HG03460 (cell line): ENCODE measurements at regions not wholly inside any gene's neighbourhood (a gene's known extent, or its start where the extent isn't known, plus 50 kb on each side); places are given as distances from the start of the nearest gene placed in this dataset.

Experiments
- ATAC-seq: cut with Tn5 transposase; IDR thresholded peaks from one replicate; pipeline ENCODE4 v1.9.1; 2021; ENCODE audit not compliant: unreplicated experiment

DNA sequence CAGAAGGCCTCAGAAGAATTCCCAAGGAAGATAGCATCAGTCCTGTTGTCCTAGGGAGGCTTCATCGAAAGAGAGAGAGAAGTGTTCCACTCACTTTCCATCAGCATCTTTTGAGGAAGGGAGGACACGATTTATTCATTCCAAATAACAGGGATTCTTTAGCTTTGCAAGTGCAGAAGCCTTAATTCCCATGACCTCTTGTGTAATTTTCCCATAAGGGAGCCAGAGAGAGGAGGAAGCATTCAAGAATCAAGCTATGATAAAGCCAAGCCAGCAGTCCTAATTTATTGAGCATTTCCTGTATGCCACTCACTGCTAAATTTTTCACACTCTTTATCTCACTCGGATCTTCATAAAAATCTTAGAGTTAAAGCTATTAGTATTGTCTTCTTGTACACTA, 169.7 kb upstream of the MITF start:
- ATAC-seq: no peak

DNA sequence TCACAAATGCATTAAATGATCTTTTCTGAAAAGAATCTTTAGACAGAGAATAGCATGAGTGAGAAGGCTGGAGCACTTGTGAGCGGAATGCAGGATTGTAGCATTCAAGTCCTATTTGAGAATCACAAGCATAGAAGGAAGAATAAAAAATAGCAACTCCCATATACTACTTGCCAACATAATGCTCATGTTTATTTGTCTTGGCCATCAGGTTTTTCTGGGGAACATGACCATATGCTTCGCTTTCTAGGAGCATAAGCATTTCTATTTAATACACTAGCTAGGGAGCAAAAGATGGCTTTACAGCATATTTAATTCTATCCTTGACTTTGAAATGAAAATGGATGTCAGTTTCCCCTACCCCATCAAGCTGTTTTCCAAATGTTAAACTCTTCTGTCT, 170.3 kb upstream of the MITF start:
- no peak for ATAC-seq

DNA sequence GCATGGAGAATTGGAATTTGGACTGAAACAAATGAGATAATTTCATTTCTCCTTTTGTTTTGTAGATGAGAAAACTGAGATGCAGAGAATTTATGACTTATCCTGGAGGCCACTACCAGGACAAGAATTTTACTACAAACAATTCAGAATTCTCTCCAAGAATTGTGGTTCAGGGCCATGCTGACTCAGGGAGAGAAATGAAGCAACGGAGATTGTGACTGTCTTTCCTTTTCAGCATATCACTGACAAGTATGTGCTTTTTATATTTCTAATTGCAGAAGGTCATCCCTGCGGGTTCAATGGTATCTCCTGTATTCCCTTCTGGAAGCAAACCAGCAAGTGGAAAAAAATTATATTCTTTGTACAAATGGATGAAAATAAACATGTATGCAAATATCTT, 170.8 kb upstream of the MITF start:
- ATAC-seq: no peak

DNA sequence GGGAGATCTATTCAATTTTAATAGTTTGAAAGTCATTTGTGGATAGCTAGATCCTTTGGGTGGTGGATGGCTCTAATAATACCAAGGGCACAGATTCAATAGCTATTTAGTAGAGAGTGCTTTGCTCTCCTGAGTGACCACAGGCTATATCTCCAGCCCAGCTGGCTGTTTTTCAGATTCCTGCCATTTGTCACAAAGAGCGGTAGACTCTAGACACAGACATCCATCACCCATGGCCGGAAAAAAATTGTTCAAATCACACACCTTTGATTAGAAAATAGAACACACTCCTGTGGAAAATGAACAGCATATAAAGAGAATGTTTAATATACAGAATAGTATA, 171.6 kb upstream of the MITF start:
- no peak for ATAC-seq

DNA sequence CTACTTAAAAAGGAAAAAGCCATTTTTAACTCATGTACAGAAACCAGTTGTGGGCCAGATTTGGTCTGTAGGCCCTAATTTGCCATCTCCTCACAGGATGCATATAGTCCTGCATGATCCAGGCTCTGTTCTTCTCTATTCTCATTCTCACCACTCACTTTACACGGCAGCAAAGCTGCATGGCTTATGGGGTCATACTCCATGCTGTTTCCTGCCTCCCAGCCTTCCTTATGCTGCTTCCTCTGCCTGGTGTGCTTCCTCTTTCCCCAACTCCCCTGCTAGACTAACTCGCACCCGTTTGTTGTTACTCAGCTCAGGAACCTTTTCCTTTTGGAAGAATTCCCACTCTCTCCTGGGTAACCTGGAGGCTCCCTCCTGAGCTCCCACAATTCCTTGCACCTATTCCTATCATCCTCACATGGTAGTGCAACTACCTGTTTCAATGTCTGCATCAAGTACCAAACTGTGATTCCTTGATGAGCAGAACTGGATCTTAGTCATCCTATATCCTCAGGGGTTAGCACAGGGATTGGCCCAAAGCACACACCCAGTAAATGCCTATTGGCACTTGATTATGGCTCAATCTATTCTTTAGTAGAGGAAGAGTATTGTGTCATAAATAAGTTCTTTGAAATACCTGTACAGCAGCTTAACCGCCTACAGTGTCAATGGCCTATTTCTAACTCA, 172.1 kb upstream of the MITF start:
- no peak for ATAC-seq

DNA sequence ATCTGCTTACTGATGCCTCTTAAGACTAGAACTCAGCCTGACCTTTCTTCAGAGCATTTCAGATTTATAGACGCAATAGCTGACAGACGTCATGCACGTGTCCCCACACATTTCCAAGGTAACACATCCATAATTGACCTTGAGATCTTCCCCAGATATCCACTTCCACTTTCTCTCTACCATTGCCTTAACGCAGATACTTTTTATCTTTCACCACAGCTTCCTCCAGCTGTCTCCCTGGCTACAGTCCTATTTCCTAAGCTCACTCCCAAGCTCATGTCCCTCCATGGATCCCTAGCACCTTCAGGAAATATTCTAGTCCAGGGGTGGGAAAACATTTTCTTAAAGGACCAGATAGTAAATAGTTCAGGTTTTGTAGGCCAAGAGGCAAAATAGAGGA, 173.0 kb upstream of the MITF start:
- no peak for ATAC-seq

DNA sequence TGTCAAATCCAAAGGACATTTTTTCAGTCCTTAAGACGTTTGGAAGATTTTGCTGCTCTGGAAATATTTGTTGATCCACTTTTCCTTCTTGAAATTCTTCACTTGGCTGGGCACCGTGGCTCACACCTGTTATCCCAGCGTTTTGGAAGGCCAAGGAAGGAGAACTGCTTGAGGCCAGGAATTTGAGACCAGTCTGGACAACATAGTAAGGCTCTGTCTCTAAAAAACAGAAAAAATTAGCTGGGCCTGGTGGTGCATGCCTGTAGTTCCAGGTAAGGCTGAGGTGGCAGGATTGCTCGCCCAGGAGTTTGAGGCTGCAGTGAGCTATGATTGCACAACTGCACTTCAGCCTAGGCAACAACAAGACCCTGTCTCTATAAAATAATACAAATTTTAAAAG, 173.9 kb upstream of the MITF start:
- no peak for ATAC-seq

DNA sequence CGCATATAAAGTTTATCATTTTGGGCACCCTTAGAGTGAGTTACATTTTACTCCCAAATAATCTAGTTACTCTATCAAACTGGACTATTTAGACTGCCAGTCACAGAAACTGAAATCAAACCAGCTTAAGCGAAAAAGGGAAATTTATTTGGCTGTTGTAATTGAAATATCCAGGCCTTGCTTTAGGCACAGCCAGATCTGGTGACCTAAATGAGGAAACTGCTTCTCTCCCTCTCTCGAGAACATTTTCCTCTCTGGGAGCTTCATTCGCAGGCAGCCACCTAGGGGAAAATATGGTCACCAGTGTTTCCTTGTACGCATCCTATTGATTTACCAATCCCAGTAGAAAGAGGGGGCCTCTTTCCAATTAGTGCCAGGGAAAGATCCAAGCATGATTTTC, 175.3 kb upstream of the MITF start:
- no peak for ATAC-seq

DNA sequence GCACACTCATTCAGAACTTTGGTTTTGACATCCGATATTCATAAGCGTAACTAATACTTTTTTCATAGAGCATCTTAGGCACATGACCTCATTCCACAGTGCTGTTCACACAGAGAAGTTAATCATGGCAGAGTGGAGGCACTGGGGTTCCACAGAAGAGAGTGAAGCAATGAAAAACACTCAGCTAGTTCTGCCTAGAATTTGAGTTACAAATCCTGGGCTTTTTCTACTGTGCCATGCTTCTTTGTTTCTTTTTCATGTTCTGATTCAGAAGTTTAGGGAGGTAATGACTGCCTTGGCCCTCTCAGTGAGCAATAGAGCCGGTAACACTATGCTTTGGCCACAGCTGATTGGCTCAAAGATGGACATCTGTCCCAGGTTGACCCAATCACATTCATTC, 176.1 kb upstream of the MITF start:
- no peak for ATAC-seq

DNA sequence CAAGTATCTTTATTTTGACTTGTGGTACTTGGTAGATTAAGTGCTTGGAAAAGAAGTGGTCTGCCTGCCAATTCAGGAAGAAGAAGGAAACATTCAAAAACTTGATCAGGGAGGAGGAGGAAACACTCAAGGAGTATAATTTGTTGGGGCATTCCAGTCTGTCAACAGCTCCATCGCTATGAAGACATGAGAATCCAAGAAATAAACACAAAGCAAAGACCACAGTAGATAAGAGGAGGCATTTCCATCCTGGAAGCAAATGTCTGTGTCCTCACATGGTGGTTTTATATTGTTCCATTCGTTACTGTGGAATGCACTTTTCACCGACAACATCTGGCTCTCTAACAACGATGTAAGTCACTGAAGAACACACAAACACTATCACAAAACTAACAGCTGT, 176.1 kb upstream of the FRMD4B start:
- no peak for ATAC-seq

DNA sequence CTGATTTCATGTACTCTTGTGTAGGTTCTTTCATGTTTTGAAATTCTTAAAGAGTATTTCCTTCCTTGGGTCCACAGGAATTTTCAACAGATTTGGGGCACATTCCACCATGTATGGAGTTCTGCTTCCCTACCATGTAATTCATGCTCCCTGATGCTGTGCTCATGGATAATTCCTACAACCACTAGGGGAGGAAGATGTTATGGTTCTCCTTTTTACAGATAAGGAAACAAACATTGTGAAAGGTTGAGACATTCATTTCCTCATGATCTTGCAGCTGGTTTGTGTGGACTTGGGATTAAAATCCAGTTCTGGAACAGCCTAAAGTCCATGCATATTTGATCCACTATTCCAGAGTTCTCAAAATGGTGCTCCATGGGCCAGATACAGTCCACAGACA, 174.9 kb upstream of the FRMD4B start:
- no peak for ATAC-seq

DNA sequence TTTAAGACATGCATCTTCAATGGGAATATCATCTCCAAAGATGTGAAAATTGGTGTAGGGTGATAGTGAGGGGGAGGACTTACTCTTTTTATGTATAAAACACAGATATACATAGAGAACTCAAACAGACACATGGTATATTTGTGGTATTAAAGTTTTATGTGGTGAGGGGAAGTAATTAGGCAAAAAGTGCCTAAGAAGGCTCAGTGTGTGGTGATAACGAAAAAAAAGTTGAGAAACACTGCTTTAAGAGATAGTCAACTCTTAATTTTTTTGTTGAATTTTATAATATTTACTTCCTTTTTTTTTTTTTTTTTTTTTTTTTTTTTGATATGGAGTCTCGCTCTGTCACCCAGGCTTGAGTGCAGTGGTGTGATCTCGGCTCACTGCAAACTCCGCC, 174.2 kb upstream of the FRMD4B start:
- ATAC-seq: no peak

DNA sequence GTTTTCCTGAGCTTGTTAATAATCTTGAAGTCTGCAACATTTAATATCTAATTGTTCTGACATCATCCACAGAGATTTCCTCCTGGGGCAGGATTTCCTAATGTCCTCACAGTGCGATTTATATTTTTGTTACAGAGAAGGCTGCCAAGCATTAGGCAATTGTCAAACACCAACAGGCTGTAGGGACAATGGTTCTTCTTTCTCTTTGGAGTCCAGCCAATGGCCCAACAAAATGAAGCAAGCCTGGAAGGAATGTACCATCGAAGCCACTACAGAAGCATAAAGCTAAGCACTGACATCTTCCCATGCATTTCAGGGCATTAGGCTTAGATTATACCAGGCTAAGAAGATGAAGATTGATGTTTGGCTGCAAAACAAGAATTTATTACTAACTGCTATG, 173.0 kb upstream of the FRMD4B start:
- no peak for ATAC-seq

DNA sequence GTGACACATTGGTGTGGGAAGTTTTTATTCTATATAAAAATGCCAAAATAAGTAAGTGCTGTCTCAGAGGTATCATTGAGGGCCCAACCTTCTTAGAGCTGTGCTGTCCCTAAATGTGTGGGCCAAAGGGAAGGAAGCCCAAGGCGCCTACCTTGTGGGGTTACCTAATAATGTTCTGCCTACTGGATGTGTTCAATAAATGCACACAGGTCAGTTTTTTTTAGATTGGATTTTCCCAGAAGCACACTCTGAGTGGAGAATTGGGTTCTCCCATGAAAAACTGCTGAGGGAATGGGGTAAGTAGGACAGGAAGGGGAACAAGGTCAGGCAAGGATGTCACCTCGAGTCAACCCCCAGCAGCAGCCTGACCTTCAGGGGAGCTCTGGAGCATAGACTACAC, 168.7 kb upstream of the FRMD4B start:
- no peak for ATAC-seq

DNA sequence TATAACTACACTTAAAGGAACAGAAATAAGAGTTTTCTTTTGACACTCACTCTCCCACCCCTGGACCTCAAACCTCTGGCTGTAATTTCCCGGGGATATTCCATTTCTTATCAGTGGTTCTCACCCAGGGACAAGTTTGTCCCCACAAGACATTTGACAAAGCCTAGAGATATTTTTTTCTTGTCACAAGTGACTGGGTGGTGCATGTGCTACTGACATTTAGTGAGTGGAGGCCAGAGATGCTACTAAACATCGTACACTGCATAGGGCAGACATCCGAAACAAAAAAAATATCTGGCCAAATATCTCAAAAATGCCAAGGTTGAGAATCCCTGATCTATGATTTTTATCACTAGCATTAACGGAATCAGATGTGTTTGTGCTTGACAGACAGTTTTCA, 168.0 kb upstream of the FRMD4B start:
- no peak for ATAC-seq

DNA sequence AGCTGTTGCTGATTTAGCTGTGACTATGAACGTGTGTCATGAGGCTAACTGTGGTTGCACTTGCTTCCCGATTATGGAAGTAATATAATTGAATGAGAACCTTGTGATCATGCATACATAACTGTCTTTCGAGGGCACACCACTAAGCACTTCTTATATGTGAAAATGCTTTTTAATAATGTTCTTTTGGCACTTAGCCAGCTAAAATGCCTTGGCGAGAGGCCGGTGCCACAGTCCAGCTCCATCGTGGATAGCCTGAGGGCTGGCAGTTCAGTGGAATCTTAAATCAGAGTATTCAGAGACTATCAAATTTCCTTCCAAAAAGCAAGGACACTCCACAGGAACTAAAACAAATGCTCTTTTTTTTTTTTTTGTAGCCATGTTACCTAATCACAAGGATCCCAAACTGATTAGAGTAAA, 161.6 kb upstream of the FRMD4B start:
- no peak for ATAC-seq

DNA sequence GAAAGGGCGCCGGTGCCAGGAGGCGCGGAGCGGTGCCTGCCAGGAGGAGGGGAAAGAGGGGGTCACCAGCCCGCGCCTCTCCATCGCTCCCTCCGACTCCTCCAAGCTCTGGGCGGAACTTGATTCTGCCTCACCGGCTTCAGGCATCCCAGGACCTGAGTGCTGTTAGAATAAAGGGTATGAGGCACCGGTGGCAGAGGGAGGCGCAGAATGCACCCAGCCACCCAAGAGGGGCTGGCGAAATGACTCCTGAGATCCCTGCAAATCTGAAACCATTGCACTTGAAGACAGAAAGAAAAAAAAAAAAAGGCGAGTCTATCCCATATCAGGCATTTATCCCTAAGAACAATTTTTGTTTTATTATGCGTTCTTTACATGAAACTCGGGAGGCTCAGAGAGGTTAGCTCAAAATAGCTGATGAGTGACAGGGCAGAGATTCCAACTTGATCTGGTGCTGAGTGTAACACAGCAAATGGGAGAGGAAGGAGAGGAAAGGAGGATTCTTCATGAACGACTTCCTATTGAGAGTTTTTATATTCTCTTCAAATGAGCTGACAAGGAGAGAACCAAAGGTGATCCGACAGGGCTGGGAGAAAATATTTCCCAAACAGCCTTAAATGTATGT, 157.0 kb upstream of the FRMD4B start:
- ATAC-seq: no peak

DNA sequence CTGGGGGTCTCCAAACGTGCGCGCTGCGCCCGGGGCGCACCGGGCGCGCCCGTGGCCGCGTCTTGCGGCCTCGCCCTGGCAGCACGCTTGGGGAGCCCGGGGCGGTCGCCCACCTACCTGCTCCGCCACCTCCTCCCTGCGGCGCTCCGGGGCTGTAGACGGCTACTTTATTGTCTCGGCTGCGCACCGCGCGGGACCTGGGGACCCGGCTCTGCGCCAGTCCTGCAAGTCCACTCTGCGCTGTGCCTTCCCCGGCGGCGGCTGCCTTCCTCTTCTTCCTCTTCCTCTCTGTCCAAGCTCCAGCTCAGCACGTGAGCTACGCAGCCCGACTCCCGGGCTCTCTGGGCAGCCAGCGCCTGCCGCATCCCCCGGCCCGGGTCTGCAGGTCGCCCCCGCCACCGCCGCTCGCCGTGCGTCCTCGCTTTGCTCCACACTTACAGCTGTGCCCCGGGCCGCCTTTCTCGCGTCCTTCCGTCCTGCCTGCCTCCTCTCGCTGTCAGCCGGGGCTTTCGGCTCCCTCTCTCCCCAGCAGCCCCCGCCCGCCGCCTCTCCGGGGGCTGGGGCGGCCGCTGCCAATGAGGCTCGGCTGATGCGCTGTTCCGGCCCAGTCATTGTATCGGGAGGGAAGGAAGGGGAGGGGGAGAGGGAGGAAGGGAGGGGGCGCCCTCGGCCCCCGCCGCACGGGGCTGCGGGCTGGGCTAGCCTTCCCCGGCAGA, 156.4 kb upstream of the FRMD4B start:
- no peak for ATAC-seq

DNA sequence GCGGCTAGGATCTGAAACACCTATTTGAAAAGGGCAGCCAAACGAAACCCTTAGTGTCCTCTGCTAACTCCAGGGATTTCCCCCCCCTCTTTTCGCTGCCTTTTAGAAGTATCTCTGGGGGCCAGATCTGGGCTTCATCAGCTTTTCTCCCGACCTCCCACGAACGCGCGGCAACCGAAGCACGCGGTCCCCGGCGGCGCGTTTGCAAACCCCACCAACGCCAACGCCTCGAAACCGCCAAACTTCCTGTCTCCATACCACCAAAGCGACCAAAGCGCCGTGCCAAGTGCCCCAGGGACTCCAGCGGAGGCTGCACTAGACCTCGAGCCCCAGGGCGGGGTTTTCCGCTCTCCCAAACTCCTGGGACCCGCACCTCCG, 155.8 kb upstream of the FRMD4B start:
- ATAC-seq: no peak

DNA sequence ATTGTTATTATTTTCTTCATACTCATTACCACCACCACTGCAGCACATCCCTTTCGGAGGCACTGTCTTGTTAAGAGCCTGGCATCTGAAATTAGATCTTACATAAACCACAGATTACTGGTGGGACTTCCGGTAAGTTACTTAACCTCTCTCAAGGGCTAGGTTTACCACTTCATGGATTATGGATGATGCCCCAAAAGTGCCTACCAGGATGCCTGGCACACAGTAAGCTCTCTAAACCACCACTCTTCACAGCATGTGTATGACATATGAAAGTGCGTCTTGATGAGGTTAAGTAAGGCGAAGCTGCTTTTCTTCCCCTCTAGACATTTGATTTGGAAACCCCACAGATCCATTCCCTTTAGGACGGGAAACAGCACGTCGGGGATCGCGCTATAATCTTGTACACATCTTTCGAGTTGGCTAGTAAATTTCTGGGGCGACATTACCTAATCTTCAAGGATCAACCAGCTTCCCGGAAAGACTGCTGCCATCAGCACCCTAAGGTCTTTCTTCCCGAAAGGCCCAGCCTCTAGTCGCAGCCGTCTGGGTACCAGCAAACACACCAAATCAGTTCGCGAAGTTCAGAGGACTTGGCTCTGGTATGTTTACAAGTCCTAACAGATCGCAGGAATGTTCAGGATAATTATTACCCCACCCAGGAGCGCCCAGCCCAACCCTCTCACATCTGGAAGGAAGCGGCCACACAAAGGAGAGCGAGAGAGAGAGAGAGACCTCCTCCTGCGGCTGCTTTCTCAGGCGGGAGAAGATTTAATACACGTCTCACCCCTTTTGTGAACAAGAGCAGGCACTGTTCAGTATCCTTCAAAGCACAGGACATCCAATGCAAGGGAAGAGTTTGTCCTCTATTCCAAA, 155.1 kb upstream of the FRMD4B start:
- no peak for ATAC-seq

DNA sequence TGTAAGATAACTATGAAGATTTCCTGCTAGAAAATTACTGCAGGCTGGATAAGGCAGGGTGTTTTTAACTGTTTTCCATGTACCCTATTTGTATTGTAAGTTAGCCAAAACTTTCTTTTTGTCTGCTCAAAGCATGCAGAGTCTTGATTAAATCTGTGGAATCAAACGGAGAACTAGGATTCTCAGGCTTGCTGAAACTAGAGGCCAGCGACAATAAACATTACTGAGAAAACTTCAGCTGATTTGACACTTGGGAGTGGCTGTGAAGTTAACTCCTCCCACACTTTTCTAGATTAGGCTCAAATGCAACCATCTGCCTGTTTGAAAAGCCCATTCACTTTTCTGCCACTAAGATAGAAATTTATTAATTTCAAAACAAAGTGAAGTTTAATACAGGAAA, 153.2 kb upstream of the FRMD4B start:
- no peak for ATAC-seq

DNA sequence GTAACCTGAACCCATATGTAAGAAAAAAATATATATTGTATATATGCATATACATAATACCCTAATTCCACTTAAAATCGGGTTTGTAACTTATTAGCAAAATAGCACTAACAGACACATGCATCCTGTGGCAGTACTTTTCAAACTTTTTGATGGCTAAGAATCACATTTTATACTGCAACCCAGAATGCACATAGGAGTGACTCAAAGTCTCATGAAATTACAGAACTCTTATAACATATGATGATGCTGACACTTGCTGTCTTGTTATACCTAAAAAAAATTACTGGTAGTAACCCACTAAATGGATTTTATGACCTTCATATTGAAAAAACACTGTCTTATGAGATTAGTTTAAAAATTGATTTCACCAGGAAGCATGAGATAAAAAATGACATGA, 152.4 kb upstream of the FRMD4B start:
- no peak for ATAC-seq
